K562 (cell line): ENCODE measurements at regions not wholly inside any gene's neighbourhood (a gene's known extent, or its start where the extent isn't known, plus 50 kb on each side); places are given as distances from the start of the nearest gene placed in this dataset.

Source experiments
- CEBPB ChIP-seq: fragments of 450-650 bp; IDR thresholded peaks from 2 replicates; pipeline ENCODE4 v1.6.1; 2016; ENCODE audit warnings: missing genetic modification characterization, missing compliant biosample characterization
- JUN ChIP-seq, 2 experiments: sonication (generic) in 1 of 2; formaldehyde crosslinking in 1 of 2; IDR thresholded peaks; 2 replicates each; pipeline versions ENCODE4 v1.6.1 to v1.8.0; 2012 to 2022; ENCODE audit warnings: borderline replicate concordance in 2 of 2, mild to moderate bottlenecking in 2 of 2, improper control_type of control experiment in 1 of 2, low read depth in 1 of 2, low read length in 1 of 2, missing genetic modification reagents in 1 of 2
- MEIS2 ChIP-seq: fragments of 450-650 bp; IDR thresholded peaks from 2 replicates; pipeline ENCODE4 v1.6.1; 2014; ENCODE audit warnings: mild to moderate bottlenecking; ENCODE audit not compliant: partially characterized antibody
- NFE2L1 ChIP-seq: fragments of 450-650 bp; IDR thresholded peaks from 2 replicates; pipeline ENCODE4 v1.6.1; 2016; ENCODE audit warnings: missing genetic modification characterization, low read depth, mild to moderate bottlenecking, missing compliant biosample characterization, moderate library complexity, borderline replicate concordance
- PBX2 ChIP-seq, 2 experiments: IDR thresholded peaks in 1 of 2; conservative IDR thresholded peaks in 1 of 2; 2 replicates each; pipeline ENCODE4 v1.6.1; 2016; ENCODE audit warnings: low read depth in 2 of 2, mild to moderate bottlenecking in 1 of 2, missing compliant biosample characterization in 1 of 2, missing genetic modification characterization in 1 of 2, moderate library complexity in 1 of 2
- POLR2A ChIP-seq: fragments of 450-650 bp; conservative IDR thresholded peaks from 2 replicates; pipeline ENCODE4 v1.6.1; 2016
- TRIM24 ChIP-seq, 2 experiments: fragments of 450-650 bp; IDR thresholded peaks; 2 replicates each; pipeline ENCODE4 v1.6.1; 2016
- ZFP91 ChIP-seq: sonication (generic); formaldehyde crosslinking; IDR thresholded peaks from 2 replicates; pipeline ENCODE4 v1.8.0; 2022; ENCODE audit warnings: mild to moderate bottlenecking, missing genetic modification reagents
- ZNF316 ChIP-seq: fragments of 450-650 bp; IDR thresholded peaks from 2 replicates; pipeline ENCODE4 v1.6.1; 2016
- TF ChIP-seq, protein P1 (sequence below): IDR thresholded peaks from 2 replicates; pipeline ENCODE4 v1.6.1; 2012; ENCODE audit warnings: low read depth, low read length, improper control_type of control experiment, borderline replicate concordance

GRCh38 chr1:226476648-226477319 is 68.9 kb upstream of the PARP1 start (continued):
- TF ChIP-seq, protein P1, sequence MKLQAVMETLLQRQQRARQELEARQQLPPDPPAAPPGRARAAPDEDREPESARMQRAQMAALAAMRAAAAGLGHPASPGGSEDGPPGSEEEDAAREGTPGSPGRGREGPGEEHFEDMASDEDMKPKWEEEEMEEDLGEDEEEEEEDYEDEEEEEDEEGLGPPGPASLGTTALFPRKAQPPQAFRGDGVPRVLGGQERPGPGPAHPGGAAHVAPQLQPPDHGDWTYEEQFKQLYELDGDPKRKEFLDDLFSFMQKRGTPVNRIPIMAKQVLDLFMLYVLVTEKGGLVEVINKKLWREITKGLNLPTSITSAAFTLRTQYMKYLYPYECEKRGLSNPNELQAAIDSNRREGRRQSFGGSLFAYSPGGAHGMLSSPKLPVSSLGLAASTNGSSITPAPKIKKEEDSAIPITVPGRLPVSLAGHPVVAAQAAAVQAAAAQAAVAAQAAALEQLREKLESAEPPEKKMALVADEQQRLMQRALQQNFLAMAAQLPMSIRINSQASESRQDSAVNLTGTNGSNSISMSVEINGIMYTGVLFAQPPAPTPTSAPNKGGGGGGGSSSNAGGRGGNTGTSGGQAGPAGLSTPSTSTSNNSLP = no peak
- TF ChIP-seq TRIM24 (IDR thresholded peaks at IDR 0.05) (0 out of 4 replicates have a peak, but pooled peaks of 1 of the 2 experiments have one; percentile 31), MEIS2 (peak; percentile 31), ZFP91 (CRISPR knock-in tag) (no peak), ZNF316 (0 out of 2 replicates have a peak, but pooled peaks have one; percentile 22), POLR2A (no peak), PBX2 (CRISPR knock-in tag; IDR thresholded peaks at IDR 0.05; ENCODE audit: low read depth) (no peak), PBX2 (tag; conservative IDR thresholded peaks at IDR 0.05; ENCODE audit: low read depth) (peak; percentile 58), NFE2L1 (tag) (0 out of 2 replicates have a peak, but pooled peaks have one; percentile 17), JUN (IDR thresholded peaks at IDR 0.05; ENCODE audit: borderline replicate concordance, low read depth, low read length) (0 out of 2 replicates have a peak, but pooled peaks have one; percentile 17), JUN (CRISPR knock-in tag; IDR thresholded peaks at IDR 0.05; ENCODE audit: borderline replicate concordance) (no peak), CEBPB (0 out of 2 replicates have a peak, but pooled peaks have one; percentile 6)
